D721Med (cell line): ENCODE measurements at regions not wholly inside any gene's neighbourhood (a gene's known extent, or its start where the extent isn't known, plus 50 kb on each side); places are given as distances from the start of the nearest gene placed in this dataset.

Experiments used
- DNase-seq: peaks from one replicate; pipeline ENCODE4 v3.0.0; 2011; ENCODE audit warnings: low spot score; ENCODE audit not compliant: insufficient read length
- FAIRE-seq: peaks from 2 replicates; lab custom pipeline; 2011; peaks lifted over from hg19 to GRCh38; lab: Jason Lieb, UNC
- CTCF ChIP-seq: IDR thresholded peaks from 2 replicates; pipeline ENCODE4 v1.5.1; 2012; ENCODE audit warnings: mild to moderate bottlenecking, control low read depth; ENCODE audit not compliant: insufficient read depth; ENCODE audit errors: missing control alignments

GRCh38 chr6:6711832-6712448 lies 123.4 kb downstream of the LY86 start:
- TF ChIP-seq CTCF, result no peak
- FAIRE-seq (no peak), DNase-seq (no peak)

GRCh38 chr6:6712449-6713403 lies 124.2 kb downstream of the LY86 start:
- DNase-seq (no peak), FAIRE-seq (no peak)
- no peak for TF ChIP-seq CTCF

- TF ChIP-seq CTCF, result no peak
- no peak for DNase-seq
- no peak for FAIRE-seq
Measured at GRCh38 chr6:6713657-6714056, 125.1 kb downstream of the LY86 start.

GRCh38 chr6:6714118-6714897 lies 125.8 kb downstream of the LY86 start:
- FAIRE-seq (no peak), DNase-seq (no peak)
- no peak for TF ChIP-seq CTCF

GRCh38 chr6:6714953-6715352 lies 126.4 kb downstream of the LY86 start:
- FAIRE-seq (no peak), DNase-seq (no peak)
- TF ChIP-seq CTCF, result no peak

- DNase-seq (no peak), FAIRE-seq (no peak)
- no peak for TF ChIP-seq CTCF
Measured at GRCh38 chr6:6715465-6715864, 126.9 kb downstream of the LY86 start.
